H1 (cell line): ENCODE measurements at regions not wholly inside any gene's neighbourhood (a gene's known extent, or its start where the extent isn't known, plus 50 kb on each side); places are given as distances from the start of the nearest gene placed in this dataset.

ENCODE experiments used
- CTCF ChIA-PET: fragments of 300-600 bp; sonication (Branson Sonifier 250); formaldehyde crosslinking; loops from one replicate; lab custom pipeline; 2021; ENCODE audit not compliant: partially characterized antibody; lab: Charles Lee
- POLR2A ChIA-PET: fragments of 300-600 bp; sonication (Branson Sonifier 250); formaldehyde crosslinking; loops from one replicate; lab custom pipeline; 2021; ENCODE audit warnings: inconsistent platforms; ENCODE audit not compliant: partially characterized antibody; lab: Charles Lee
- DNase-seq, 2 experiments: peaks; one replicate each; pipeline versions ENCODE4 v3.0.0 to v3.0.0-alpha.2; 2010 to 2022; ENCODE audit warnings: low spot score in 2 of 2, low read depth in 1 of 2, mixed read lengths in 1 of 2
- FAIRE-seq: peaks from 2 replicates; lab custom pipeline; 2011; peaks lifted over from hg19 to GRCh38; lab: Jason Lieb, UNC
- H2AFZ ChIP-seq: 2 replicates; pipeline ENCODE4 v1.8.1; 2012; ENCODE audit warnings: low read length, inconsistent platforms
- H2AK5ac ChIP-seq: 2 replicates; pipeline ENCODE4 v1.6.1; 2013; ENCODE audit warnings: low read depth, low read length
- H2BK120ac ChIP-seq: replicated peaks from 2 replicates; pipeline ENCODE3; 2013; ENCODE audit warnings: low read depth, low read length, inconsistent platforms
- H2BK12ac ChIP-seq: 2 replicates; pipeline ENCODE4 v1.6.1; 2013; ENCODE audit warnings: low read depth, low read length
- H2BK15ac ChIP-seq: 2 replicates; pipeline ENCODE4 v1.6.1; 2013; ENCODE audit warnings: low read length
- H2BK20ac ChIP-seq: 2 replicates; pipeline ENCODE4 v1.6.1; 2013; ENCODE audit warnings: low read length
- H2BK5ac ChIP-seq: 2 replicates; pipeline ENCODE4 v1.6.1; 2013; ENCODE audit warnings: low read depth, low read length
- H3K14ac ChIP-seq: 2 replicates; pipeline ENCODE4 v1.6.1; 2013; ENCODE audit warnings: inconsistent platforms; ENCODE audit not compliant: insufficient read length
- H3K18ac ChIP-seq: 2 replicates; pipeline ENCODE4 v1.6.1; 2013; ENCODE audit warnings: low read length; ENCODE audit errors: extremely low read depth
- H3K23ac ChIP-seq: 2 replicates; pipeline ENCODE4 v1.6.1; 2013; ENCODE audit warnings: inconsistent platforms; ENCODE audit not compliant: insufficient read length
- H3K23me2 ChIP-seq: 2 replicates; pipeline ENCODE4 v1.6.1; 2013; ENCODE audit warnings: low read depth, low read length
- H3K27ac ChIP-seq: 2 replicates; pipeline ENCODE4 v1.6.1; 2011; ENCODE audit warnings: low read depth, low read length, inconsistent platforms
- H3K27me3 ChIP-seq, 4 experiments: replicated peaks in 1 of 4; 1 replicate in 1 of 4; 2 replicates in 3 of 4; pipeline versions ENCODE4 v1.6.1 to v1.8.1; 2011 to 2013; ENCODE audit warnings: low read length in 3 of 4, mild to moderate bottlenecking in 3 of 4, inconsistent platforms in 2 of 4, mixed read lengths in 2 of 4, moderate library complexity in 1 of 4; ENCODE audit not compliant: control insufficient read depth in 3 of 4, insufficient read depth in 3 of 4; ENCODE audit errors: extremely low read depth in 1 of 4
- H3K36me3 ChIP-seq, 4 experiments: 2 replicates each; pipeline versions ENCODE4 v1.6.1 to v1.8.1; 2011 to 2013; ENCODE audit warnings: mild to moderate bottlenecking in 4 of 4, low read length in 3 of 4, moderate library complexity in 2 of 4, control low read depth in 1 of 4, inconsistent platforms in 1 of 4; ENCODE audit not compliant: insufficient read depth in 4 of 4, control insufficient read depth in 2 of 4
- H3K4ac ChIP-seq: replicated peaks from 2 replicates; pipeline ENCODE3; 2013; ENCODE audit warnings: low read length, low read depth, mixed read lengths, inconsistent platforms; ENCODE audit not compliant: insufficient read length
- H3K4me1 ChIP-seq, 4 experiments: replicated peaks in 1 of 4; 1 replicate in 1 of 4; 2 replicates in 3 of 4; pipeline versions ENCODE4 v1.6.1 to v1.8.1; 2011 to 2013; ENCODE audit warnings: low read length in 3 of 4, inconsistent platforms in 2 of 4, mixed read lengths in 1 of 4; ENCODE audit not compliant: insufficient read depth in 4 of 4, control insufficient read depth in 3 of 4
- H3K4me2 ChIP-seq, 2 experiments: 2 replicates each; pipeline versions ENCODE4 v1.6.1 to v1.8.1; 2011 to 2013; ENCODE audit warnings: low read depth in 2 of 2, low read length in 2 of 2, control low read depth in 1 of 2, inconsistent platforms in 1 of 2, mild to moderate bottlenecking in 1 of 2; ENCODE audit not compliant: insufficient read depth in 1 of 2
- H3K4me3 ChIP-seq, 4 experiments: fragments of 200-600, 300-600 bp in 1 of 4; sonication (generic), shearing (Covaris generic), sonication (Bioruptor Twin) in 1 of 4; 2 replicates each; pipeline versions ENCODE4 v1.5.1 to v1.8.1; 2011 to 2016; ENCODE audit warnings: low read length in 4 of 4, low read depth in 3 of 4, control low read depth in 2 of 4, inconsistent platforms in 2 of 4, mild to moderate bottlenecking in 2 of 4, mixed read lengths in 1 of 4, moderate library complexity in 1 of 4; ENCODE audit not compliant: insufficient read depth in 2 of 4; ENCODE audit errors: extremely low read depth in 1 of 4
- H3K56ac ChIP-seq: replicated peaks from 2 replicates; pipeline ENCODE3; 2013; ENCODE audit warnings: low read depth, mild to moderate bottlenecking, mixed read lengths, low read length, inconsistent platforms; ENCODE audit not compliant: insufficient read length
- H3K79me1 ChIP-seq: 2 replicates; pipeline ENCODE4 v1.6.1; 2013; ENCODE audit warnings: low read depth, low read length, control low read depth
- H3K79me2 ChIP-seq, 2 experiments: 2 replicates each; pipeline versions ENCODE4 v1.6.1 to v1.8.1; 2012 to 2013; ENCODE audit warnings: low read length in 2 of 2, mild to moderate bottlenecking in 2 of 2, inconsistent platforms in 1 of 2; ENCODE audit not compliant: insufficient read depth in 2 of 2, control insufficient read depth in 1 of 2
- H3K9ac ChIP-seq, 4 experiments: replicated peaks in 1 of 4; 1 replicate in 1 of 4; 2 replicates in 3 of 4; pipeline versions ENCODE4 v1.6.1 to v1.8.1; 2011 to 2013; ENCODE audit warnings: low read depth in 3 of 4, low read length in 3 of 4, control low read depth in 2 of 4, mild to moderate bottlenecking in 2 of 4, moderate library complexity in 2 of 4, inconsistent platforms in 1 of 4; ENCODE audit errors: extremely low read depth in 1 of 4
- H3K9me3 ChIP-seq, 2 experiments: 2 replicates each; pipeline versions ENCODE4 v1.6.1 to v1.8.1; 2012 to 2013; ENCODE audit warnings: mild to moderate bottlenecking in 2 of 2, moderate library complexity in 2 of 2, control low read depth in 1 of 2, inconsistent platforms in 1 of 2, low read depth in 1 of 2, low read length in 1 of 2, mixed read lengths in 1 of 2; ENCODE audit not compliant: insufficient read depth in 2 of 2
- H4K20me1 ChIP-seq, 2 experiments: replicated peaks in 1 of 2; 2 replicates each; pipeline versions ENCODE3 to v1.8.1; 2011 to 2013; ENCODE audit warnings: inconsistent platforms in 2 of 2, low read length in 2 of 2, mild to moderate bottlenecking in 1 of 2; ENCODE audit not compliant: insufficient read depth in 2 of 2, control insufficient read depth in 1 of 2
- H4K5ac ChIP-seq: 2 replicates; pipeline ENCODE4 v1.6.1; 2013; ENCODE audit warnings: low read length, low read depth, mixed read lengths, inconsistent platforms; ENCODE audit not compliant: insufficient read length
- H4K8ac ChIP-seq: 2 replicates; pipeline ENCODE4 v1.8.0; 2013; ENCODE audit warnings: mild to moderate bottlenecking, moderate library complexity, low read length, inconsistent platforms; ENCODE audit not compliant: insufficient read depth; ENCODE audit errors: extremely low read depth
- H4K91ac ChIP-seq: replicated peaks from 2 replicates; pipeline ENCODE3; 2013; ENCODE audit warnings: low read length, mixed read lengths, inconsistent platforms; ENCODE audit not compliant: insufficient read length
- BACH1 ChIP-seq: IDR thresholded peaks from 2 replicates; pipeline ENCODE4 v1.6.1; 2012; ENCODE audit warnings: low read length, improper control_type of control experiment
- HDAC2 ChIP-seq, 2 experiments: fragments of 300-600 bp in 1 of 2; sonication (generic) in 1 of 2; IDR thresholded peaks; 2 replicates each; pipeline ENCODE4 v1.6.1; 2011 to 2012; ENCODE audit warnings: low read depth in 2 of 2, low read length in 2 of 2, mild to moderate bottlenecking in 2 of 2, moderate library complexity in 2 of 2, borderline replicate concordance in 1 of 2, inconsistent platforms in 1 of 2
- KDM4A ChIP-seq: IDR thresholded peaks from one replicate; pipeline ENCODE4 v1.7.1; 2012; ENCODE audit warnings: low read depth, mild to moderate bottlenecking, moderate library complexity, low read length, inconsistent platforms; ENCODE audit not compliant: severe bottlenecking
- RAD21 ChIP-seq, 2 experiments: IDR thresholded peaks in 1 of 2; conservative IDR thresholded peaks in 1 of 2; 2 replicates each; pipeline ENCODE4 v1.6.1; 2011; ENCODE audit warnings: low read depth in 2 of 2, low read length in 2 of 2, improper control_type of control experiment in 1 of 2, inconsistent platforms in 1 of 2, mild to moderate bottlenecking in 1 of 2, moderate library complexity in 1 of 2
- SIRT6 ChIP-seq: IDR thresholded peaks from one replicate; pipeline ENCODE4 v1.7.1; 2012; ENCODE audit warnings: low read length, inconsistent platforms
- SIX5 ChIP-seq: IDR thresholded peaks from 2 replicates; pipeline ENCODE4 v1.6.1; 2011; ENCODE audit warnings: mild to moderate bottlenecking, low read depth, low read length
- TAF1 ChIP-seq: IDR thresholded peaks from 2 replicates; pipeline ENCODE4 v1.6.1; 2011; ENCODE audit warnings: mild to moderate bottlenecking, low read depth, low read length
- ZNF274 ChIP-seq: IDR thresholded peaks from 2 replicates; pipeline ENCODE4 v1.7.0; 2012; ENCODE audit warnings: low read length, borderline replicate concordance; ENCODE audit errors: extremely low read depth
- WGBS, 2 experiments: shearing (Covaris generic) in 1 of 2; methylation state at CpG; one replicate each; pipeline versions ENCODE4 v1.1.6 to v1.1.7; 2013 to 2015; ENCODE audit warnings: low lambda C conversion rate in 2 of 2, mixed read lengths in 2 of 2, inconsistent platforms in 1 of 2, low coverage in 1 of 2, missing lambda C conversion rate in 1 of 2; ENCODE audit not compliant: insufficient replicate concordance in 2 of 2, insufficient coverage in 1 of 2, insufficient read length in 1 of 2; ENCODE audit errors: extremely low coverage in 1 of 2, missing lambda C conversion rate in 1 of 2; 5-methylcytosine and 5-hydroxymethylcytosine counted together

DNA sequence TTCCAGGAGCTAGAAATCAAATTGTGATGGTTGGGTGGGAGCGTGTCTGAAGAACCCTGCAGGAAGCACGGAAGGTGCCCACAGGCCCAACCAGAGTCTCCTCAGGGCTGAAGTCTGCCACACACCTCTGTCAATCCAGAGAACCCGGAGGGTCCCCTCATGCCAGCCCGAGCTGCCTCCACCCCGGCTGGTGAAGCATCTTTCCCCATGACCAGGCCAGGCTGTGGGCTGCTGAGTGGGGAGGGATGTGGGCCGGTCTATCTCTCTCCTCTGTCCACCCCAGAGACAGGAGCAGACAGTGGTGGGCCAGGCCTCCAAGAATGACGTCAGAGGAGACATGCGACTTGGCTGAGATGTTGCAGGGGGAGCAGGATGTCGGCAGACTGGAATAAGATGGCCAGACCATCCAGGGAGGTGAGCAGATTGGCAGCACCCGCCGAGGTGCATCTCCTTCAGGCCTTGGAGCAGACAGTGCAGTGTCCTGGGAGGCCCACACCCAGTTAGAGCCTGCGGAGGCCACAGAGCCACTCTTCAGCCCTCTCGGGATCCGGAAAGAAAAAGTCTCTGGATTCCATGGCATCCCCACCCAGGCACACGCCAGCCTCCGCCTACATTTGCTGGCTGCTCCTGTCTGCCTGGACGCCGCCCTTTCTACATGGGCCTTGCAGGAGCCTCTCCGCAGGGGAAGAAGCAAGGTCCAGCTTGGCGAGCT is 1524.9 kb downstream of the BRD1 start:
- Histone ChIP-seq H3K23me2 (no peaks in the 10 kb centered on the region; the same call in 1 of the 2 replicates), H3K14ac (no peak overlapping the region), H3K36me3 (no peaks in the 10 kb centered on the region), H4K91ac (no peak overlapping the region), H3K27ac (no peak overlapping the region), H2BK120ac (no peak overlapping the region), H2AK5ac (no peak overlapping the region), H3K79me1 (no peaks in the 10 kb centered on the region), H3K56ac (no peak overlapping the region), H4K5ac (no peak overlapping the region), H3K4ac (no peak overlapping the region), H3K9me3 (no peaks in the 10 kb centered on the region), H2BK15ac (no peak overlapping the region), H2AFZ (no peak overlapping the region), H3K18ac (no peak overlapping the region), H2BK5ac (no peak overlapping the region), H2BK12ac (no peak overlapping the region), H4K8ac (no peak overlapping the region), H3K9ac (no peak overlapping the region), H2BK20ac (no peak overlapping the region), H3K4me2 (no peak overlapping the region), H3K79me2 (no peaks in the 10 kb centered on the region), H3K27me3 (no peaks in the 10 kb centered on the region), H3K4me3 (no peak overlapping the region), H3K23ac (no peak overlapping the region), H3K4me1 (no peaks in the 10 kb centered on the region; a peak in 1 of 7 replicates)
- ChIA-PET CTCF (interaction anchor here (1.2 kb wide), 1 partner anchor 189 kb away, joined by 3 read pairs; no protein-coding TSS in a partner anchor), POLR2A (no interaction called here)
- 90% methylated on average over 20 of the region's 20 CpGs; no CpG with 5 or more reads in 1 of the 2 experiments for WGBS, 2 experiments
- no peak for DNase-seq
- no peak for FAIRE-seq
- TF ChIP-seq BACH1, result no peak
- TF ChIP-seq ZNF274, result no peak
- TF ChIP-seq KDM4A, result no peak
- TF ChIP-seq TAF1, result no peak
- TF ChIP-seq HDAC2 (IDR thresholded peaks at IDR 0.05; ENCODE audit: borderline replicate concordance in 1 of 2, low read depth in 2 of 2, low read length in 2 of 2), result no peak
- TF ChIP-seq RAD21 (IDR thresholded peaks at IDR 0.05 in 1 of 2, conservative IDR thresholded peaks at IDR 0.05 in 1 of 2; ENCODE audit: low read depth in 2 of 2, low read length in 2 of 2), result no peak
- TF ChIP-seq SIRT6, result no peak
- TF ChIP-seq SIX5, result no peak
- TF ChIP-seq, all 59 proteins: peak for 0
- H4K20me1 ChIP-seq, result no peaks in the 10 kb centered on the region
